Liver (tissue), 8 donors: ENCODE measurements at regions not wholly inside any gene's neighbourhood (a gene's known extent, or its start where the extent isn't known, plus 50 kb on each side); places are given as distances from the start of the nearest gene placed in this dataset.

ENCODE experiments used
- DNase-seq: peaks from one replicate; pipeline ENCODE4 v3.0.0-alpha.2; 2017; ENCODE audit warnings: low spot score
- H3K27ac ChIP-seq, 2 donors: one replicate each; pipeline ENCODE4 v1.7.0; 2013; ENCODE audit warnings: inconsistent platforms in 2 of 2, low read length in 2 of 2, control low read depth in 1 of 2, low read depth in 1 of 2, mild to moderate bottlenecking in 1 of 2
- H3K27me3 ChIP-seq, 4 donors: one replicate each; pipeline versions ENCODE4 v1.6.1 to v1.7.0; 2013; ENCODE audit warnings: low read length in 3 of 4, inconsistent platforms in 1 of 4, mild to moderate bottlenecking in 1 of 4, moderate library complexity in 1 of 4; ENCODE audit not compliant: control insufficient read depth in 4 of 4, insufficient read depth in 4 of 4
- H3K36me3 ChIP-seq, 4 donors: one replicate each; pipeline versions ENCODE4 v1.6.1 to v1.7.0; 2013; ENCODE audit warnings: low read length in 3 of 4, mild to moderate bottlenecking in 3 of 4, low read depth in 1 of 4, moderate library complexity in 1 of 4; ENCODE audit not compliant: control insufficient read depth in 4 of 4, insufficient read depth in 3 of 4
- H3K4me1 ChIP-seq, 4 donors: one replicate each; pipeline versions ENCODE4 v1.6.1 to v1.7.0; 2013; ENCODE audit warnings: low read length in 3 of 4, mild to moderate bottlenecking in 3 of 4, moderate library complexity in 1 of 4; ENCODE audit not compliant: control insufficient read depth in 4 of 4, insufficient read depth in 4 of 4
- H3K4me3 ChIP-seq, 3 donors: one replicate each; pipeline versions ENCODE4 v1.6.1 to v1.7.0; 2013; ENCODE audit warnings: low read length in 3 of 3, control low read depth in 1 of 3, low read depth in 1 of 3, mild to moderate bottlenecking in 1 of 3
- H3K9ac ChIP-seq, 2 donors: one replicate each; pipeline ENCODE4 v1.7.0; 2013; ENCODE audit warnings: low read length in 2 of 2, mild to moderate bottlenecking in 2 of 2, moderate library complexity in 2 of 2, control low read depth in 1 of 2, low read depth in 1 of 2
- H3K9me3 ChIP-seq, 4 donors: one replicate each; pipeline versions ENCODE4 v1.6.1 to v1.7.0; 2013; ENCODE audit warnings: low read length in 3 of 4; ENCODE audit not compliant: control insufficient read depth in 4 of 4
- EGR1 ChIP-seq, 2 donors: IDR thresholded peaks; 2 replicates each; pipeline ENCODE4 v1.6.1; 2016 to 2018; ENCODE audit warnings: antibody characterized with exemption in 2 of 2, low read depth in 2 of 2
- FOXA2 ChIP-seq: IDR thresholded peaks from 2 replicates; pipeline ENCODE4 v1.6.1; 2016; ENCODE audit warnings: antibody characterized with exemption
- GABPA ChIP-seq, 2 donors: IDR thresholded peaks in 1 of 2; conservative IDR thresholded peaks in 1 of 2; 2 replicates each; pipeline ENCODE4 v1.6.1; 2016; ENCODE audit warnings: antibody characterized with exemption in 2 of 2, mild to moderate bottlenecking in 1 of 2, moderate library complexity in 1 of 2
- HNF4A ChIP-seq, 2 donors: conservative IDR thresholded peaks; 2 replicates each; pipeline ENCODE4 v1.6.1; 2016; ENCODE audit warnings: antibody characterized with exemption in 2 of 2, mild to moderate bottlenecking in 2 of 2
- HNF4G ChIP-seq: IDR thresholded peaks from 2 replicates; pipeline ENCODE4 v1.6.1; 2016; ENCODE audit warnings: antibody characterized with exemption
- JUND ChIP-seq, 2 donors: IDR thresholded peaks; 2 replicates each; pipeline ENCODE4 v1.6.1; 2016; ENCODE audit warnings: antibody characterized with exemption in 2 of 2
- NR2F2 ChIP-seq: IDR thresholded peaks from 2 replicates; pipeline ENCODE4 v1.6.1; 2016; ENCODE audit warnings: antibody characterized with exemption
- RAD21 ChIP-seq, 2 donors: IDR thresholded peaks; 2 replicates each; pipeline ENCODE4 v1.6.1; 2016; ENCODE audit warnings: antibody characterized with exemption in 2 of 2, mild to moderate bottlenecking in 2 of 2
- RXRA ChIP-seq, 2 donors: IDR thresholded peaks; 2 replicates each; pipeline ENCODE4 v1.6.1; 2017 to 2018; ENCODE audit warnings: antibody characterized with exemption in 2 of 2, mild to moderate bottlenecking in 1 of 2
- SP1 ChIP-seq: IDR thresholded peaks from 2 replicates; pipeline ENCODE4 v1.6.1; 2018; ENCODE audit warnings: antibody characterized with exemption, mild to moderate bottlenecking
- TAF1 ChIP-seq: conservative IDR thresholded peaks from 2 replicates; pipeline ENCODE4 v1.6.1; 2016; ENCODE audit warnings: antibody characterized with exemption, mild to moderate bottlenecking
- YY1 ChIP-seq: IDR thresholded peaks from 2 replicates; pipeline ENCODE4 v1.6.1; 2016; ENCODE audit warnings: antibody characterized with exemption, mild to moderate bottlenecking
- WGBS: extraction: QIAGEN DNeasy Blood & Tissue Kit; methylation state at CpG from one replicate; pipeline ENCODE4 v1.1.7; 2013; 5-methylcytosine and 5-hydroxymethylcytosine counted together
- TF ChIP-seq, protein P1 (sequence below): IDR thresholded peaks from 2 replicates; pipeline ENCODE4 v1.6.1; 2016; ENCODE audit warnings: antibody characterized with exemption
- TF ChIP-seq, protein P2 (sequence below): IDR thresholded peaks from 2 replicates; pipeline ENCODE4 v1.6.1; 2016; ENCODE audit warnings: antibody characterized with exemption, mild to moderate bottlenecking
- TF ChIP-seq, protein P3 (sequence below): IDR thresholded peaks from 2 replicates; pipeline ENCODE4 v1.6.1; 2016; ENCODE audit warnings: antibody characterized with exemption
- TF ChIP-seq, protein P4 (sequence below): IDR thresholded peaks from 2 replicates; pipeline ENCODE4 v1.6.1; 2016; ENCODE audit warnings: antibody characterized with exemption
- TF ChIP-seq, protein P5 (sequence below): fragments of 150-350 bp; IDR thresholded peaks from 2 replicates; pipeline ENCODE4 v1.5.1; 2017; ENCODE audit warnings: improper control_type of control experiment, low read depth, low read length; ENCODE audit not compliant: missing input control
- donor health status: healthy.
- donor health status: healthy.
- donor health status: healthy.
- donor health status: healthy.
- donor health status: healthy.

DNA sequence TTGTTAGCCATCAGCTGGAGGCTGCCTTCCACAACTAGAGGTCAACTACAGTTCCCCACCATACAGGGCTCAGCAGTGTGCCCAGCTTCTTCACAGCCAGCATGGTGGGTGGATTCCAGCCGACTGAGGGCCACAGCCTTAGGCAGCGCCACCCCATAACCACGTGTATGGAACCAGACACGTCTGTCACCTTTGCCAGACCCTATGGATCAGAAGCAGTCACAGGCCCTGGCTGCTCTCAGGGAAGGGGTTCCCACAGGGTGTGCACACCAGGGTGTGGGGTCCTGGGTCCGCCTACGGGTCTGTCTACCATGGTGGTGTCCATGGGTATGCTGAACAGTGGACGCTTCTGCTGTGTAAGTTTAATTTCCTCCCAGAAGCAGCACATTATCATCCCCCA lies 265.0 kb upstream of the FOXF1 start:
- no peaks in the 10 kb centered on the region for H3K4me1 ChIP-seq
- H3K36me3 ChIP-seq, result no peaks in the 10 kb centered on the region
- DNase-seq, result no peak
- no peak for TF ChIP-seq YY1
- no peak for TF ChIP-seq FOXA2
- no peak for TF ChIP-seq RXRA (IDR thresholded peaks at IDR 0.05)
- TF ChIP-seq EGR1 (IDR thresholded peaks at IDR 0.05; ENCODE audit: low read depth in 2 of 2), result no peak
- TF ChIP-seq, protein P1, sequence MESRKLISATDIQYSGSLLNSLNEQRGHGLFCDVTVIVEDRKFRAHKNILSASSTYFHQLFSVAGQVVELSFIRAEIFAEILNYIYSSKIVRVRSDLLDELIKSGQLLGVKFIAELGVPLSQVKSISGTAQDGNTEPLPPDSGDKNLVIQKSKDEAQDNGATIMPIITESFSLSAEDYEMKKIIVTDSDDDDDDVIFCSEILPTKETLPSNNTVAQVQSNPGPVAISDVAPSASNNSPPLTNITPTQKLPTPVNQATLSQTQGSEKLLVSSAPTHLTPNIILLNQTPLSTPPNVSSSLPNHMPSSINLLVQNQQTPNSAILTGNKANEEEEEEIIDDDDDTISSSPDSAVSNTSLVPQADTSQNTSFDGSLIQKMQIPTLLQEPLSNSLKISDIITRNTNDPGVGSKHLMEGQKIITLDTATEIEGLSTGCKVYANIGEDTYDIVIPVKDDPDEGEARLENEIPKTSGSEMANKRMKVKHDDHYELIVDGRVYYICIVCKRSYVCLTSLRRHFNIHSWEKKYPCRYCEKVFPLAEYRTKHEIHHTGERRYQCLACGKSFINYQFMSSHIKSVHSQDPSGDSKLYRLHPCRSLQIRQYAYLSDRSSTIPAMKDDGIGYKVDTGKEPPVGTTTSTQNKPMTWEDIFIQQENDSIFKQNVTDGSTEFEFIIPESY, result no peak
- TF ChIP-seq JUND (IDR thresholded peaks at IDR 0.05), result no peak
- TF ChIP-seq, protein P2, sequence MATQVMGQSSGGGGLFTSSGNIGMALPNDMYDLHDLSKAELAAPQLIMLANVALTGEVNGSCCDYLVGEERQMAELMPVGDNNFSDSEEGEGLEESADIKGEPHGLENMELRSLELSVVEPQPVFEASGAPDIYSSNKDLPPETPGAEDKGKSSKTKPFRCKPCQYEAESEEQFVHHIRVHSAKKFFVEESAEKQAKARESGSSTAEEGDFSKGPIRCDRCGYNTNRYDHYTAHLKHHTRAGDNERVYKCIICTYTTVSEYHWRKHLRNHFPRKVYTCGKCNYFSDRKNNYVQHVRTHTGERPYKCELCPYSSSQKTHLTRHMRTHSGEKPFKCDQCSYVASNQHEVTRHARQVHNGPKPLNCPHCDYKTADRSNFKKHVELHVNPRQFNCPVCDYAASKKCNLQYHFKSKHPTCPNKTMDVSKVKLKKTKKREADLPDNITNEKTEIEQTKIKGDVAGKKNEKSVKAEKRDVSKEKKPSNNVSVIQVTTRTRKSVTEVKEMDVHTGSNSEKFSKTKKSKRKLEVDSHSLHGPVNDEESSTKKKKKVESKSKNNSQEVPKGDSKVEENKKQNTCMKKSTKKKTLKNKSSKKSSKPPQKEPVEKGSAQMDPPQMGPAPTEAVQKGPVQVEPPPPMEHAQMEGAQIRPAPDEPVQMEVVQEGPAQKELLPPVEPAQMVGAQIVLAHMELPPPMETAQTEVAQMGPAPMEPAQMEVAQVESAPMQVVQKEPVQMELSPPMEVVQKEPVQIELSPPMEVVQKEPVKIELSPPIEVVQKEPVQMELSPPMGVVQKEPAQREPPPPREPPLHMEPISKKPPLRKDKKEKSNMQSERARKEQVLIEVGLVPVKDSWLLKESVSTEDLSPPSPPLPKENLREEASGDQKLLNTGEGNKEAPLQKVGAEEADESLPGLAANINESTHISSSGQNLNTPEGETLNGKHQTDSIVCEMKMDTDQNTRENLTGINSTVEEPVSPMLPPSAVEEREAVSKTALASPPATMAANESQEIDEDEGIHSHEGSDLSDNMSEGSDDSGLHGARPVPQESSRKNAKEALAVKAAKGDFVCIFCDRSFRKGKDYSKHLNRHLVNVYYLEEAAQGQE, result no peak
- TF ChIP-seq HNF4G, result no peak
- TF ChIP-seq GABPA (IDR thresholded peaks at IDR 0.05 in 1 of 2, conservative IDR thresholded peaks at IDR 0.05 in 1 of 2), result no peak
- TF ChIP-seq SP1, result no peak
- no peak for TF ChIP-seq NR2F2
- no peak for TF ChIP-seq HNF4A (conservative IDR thresholded peaks at IDR 0.05)
- TF ChIP-seq TAF1, result no peak
- TF ChIP-seq, protein P3, sequence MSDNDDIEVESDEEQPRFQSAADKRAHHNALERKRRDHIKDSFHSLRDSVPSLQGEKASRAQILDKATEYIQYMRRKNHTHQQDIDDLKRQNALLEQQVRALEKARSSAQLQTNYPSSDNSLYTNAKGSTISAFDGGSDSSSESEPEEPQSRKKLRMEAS, result no peak
- TF ChIP-seq, protein P4, sequence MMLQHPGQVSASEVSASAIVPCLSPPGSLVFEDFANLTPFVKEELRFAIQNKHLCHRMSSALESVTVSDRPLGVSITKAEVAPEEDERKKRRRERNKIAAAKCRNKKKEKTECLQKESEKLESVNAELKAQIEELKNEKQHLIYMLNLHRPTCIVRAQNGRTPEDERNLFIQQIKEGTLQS, result no peak
- TF ChIP-seq RAD21 (IDR thresholded peaks at IDR 0.05), result no peak
- TF ChIP-seq, protein P5, sequence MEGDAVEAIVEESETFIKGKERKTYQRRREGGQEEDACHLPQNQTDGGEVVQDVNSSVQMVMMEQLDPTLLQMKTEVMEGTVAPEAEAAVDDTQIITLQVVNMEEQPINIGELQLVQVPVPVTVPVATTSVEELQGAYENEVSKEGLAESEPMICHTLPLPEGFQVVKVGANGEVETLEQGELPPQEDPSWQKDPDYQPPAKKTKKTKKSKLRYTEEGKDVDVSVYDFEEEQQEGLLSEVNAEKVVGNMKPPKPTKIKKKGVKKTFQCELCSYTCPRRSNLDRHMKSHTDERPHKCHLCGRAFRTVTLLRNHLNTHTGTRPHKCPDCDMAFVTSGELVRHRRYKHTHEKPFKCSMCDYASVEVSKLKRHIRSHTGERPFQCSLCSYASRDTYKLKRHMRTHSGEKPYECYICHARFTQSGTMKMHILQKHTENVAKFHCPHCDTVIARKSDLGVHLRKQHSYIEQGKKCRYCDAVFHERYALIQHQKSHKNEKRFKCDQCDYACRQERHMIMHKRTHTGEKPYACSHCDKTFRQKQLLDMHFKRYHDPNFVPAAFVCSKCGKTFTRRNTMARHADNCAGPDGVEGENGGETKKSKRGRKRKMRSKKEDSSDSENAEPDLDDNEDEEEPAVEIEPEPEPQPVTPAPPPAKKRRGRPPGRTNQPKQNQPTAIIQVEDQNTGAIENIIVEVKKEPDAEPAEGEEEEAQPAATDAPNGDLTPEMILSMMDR, result no peak
- WGBS, result 78% methylated on average over 7 of the region's 7 CpGs
- no peak overlapping the region for H3K4me3 ChIP-seq
- peaks cover 0 to 5% (median 0%) of the 10 kb centered on the region in 4 donors for H3K27me3 ChIP-seq
- peaks cover 0 to 5% (median 0%) of the 10 kb centered on the region in 4 donors for H3K9me3 ChIP-seq
- no peak overlapping the region for H3K27ac ChIP-seq
- H3K9ac ChIP-seq, result no peak overlapping the region
